Activated CD8-positive, alpha-beta memory T cell treated with anti-CD3 and anti-CD28 coated beads for 24 hours (primary cell): ENCODE measurements at regions not wholly inside any gene's neighbourhood (a gene's known extent, or its start where the extent isn't known, plus 50 kb on each side); places are given as distances from the start of the nearest gene placed in this dataset.

ENCODE experiments used
- DNase-seq: peaks from one replicate; pipeline ENCODE4 v3.0.0-alpha.2; 2020

DNA sequence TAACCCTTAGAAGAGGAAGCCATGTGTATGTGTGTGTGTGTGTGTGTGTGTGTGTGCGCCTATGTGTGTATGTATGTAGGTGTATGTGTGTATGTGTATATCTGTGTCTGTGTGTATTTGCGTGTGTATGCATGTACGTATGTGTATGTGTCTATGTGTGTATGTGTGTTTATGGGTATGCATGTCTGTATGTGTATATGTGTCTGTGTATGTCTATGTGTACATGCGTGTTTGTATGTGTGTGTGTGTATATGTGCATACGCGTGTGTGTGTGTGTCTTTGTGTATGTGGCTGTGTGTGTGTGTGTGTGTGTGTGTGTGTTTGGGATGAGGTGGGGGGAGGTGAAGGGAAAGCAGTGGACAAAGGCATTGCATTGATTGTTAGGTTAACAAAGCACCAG, 380.2 kb downstream of the HRH4 start:
- DNase-seq: no peak

- DNase-seq: no peak
These were observed 381.1 kb downstream of the HRH4 start for GRCh38 chr18:24841536-24841935.

DNA sequence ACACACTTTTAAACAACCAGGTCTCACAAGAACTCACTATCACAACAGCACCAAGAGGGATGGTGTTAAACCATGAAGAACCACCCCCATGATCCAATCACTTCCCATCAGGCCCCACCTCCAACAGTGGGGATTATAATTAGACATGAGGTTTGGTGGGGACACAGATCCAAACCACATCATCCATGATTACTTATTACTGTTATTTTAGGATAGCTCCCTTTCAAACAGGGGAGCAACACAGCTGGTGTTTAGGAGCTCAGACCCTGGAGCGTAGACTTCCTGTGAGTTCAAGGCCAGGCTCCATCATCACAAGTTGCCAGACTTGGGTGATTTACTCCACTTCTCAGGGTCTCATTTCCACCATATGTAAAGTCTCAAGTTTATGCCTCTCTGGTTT, 382.7 kb downstream of the HRH4 start:
- DNase-seq: no peak

- no peak for DNase-seq
These were observed 385.7 kb downstream of the HRH4 start for GRCh38 chr18:24846138-24846537.

DNA sequence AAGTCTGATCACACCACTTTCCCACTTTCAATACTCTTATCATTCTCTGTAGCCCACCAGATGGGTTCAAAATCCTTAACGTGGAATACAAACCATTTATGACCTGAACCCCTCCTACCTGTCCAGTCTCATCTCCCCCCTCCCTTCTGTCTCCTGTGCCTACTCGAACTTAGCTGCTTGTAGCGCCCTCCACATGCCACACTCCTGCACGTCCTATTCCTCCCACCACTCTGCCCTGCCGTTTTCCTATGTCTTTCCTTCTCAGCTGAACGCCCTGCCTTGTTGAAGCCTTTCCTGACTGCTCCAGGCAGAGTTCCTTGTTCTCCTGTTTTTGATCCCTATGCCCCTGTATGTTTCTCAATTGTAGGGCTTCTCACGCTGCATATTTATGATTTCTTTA, 390.1 kb downstream of the HRH4 start:
- no peak for DNase-seq

DNA sequence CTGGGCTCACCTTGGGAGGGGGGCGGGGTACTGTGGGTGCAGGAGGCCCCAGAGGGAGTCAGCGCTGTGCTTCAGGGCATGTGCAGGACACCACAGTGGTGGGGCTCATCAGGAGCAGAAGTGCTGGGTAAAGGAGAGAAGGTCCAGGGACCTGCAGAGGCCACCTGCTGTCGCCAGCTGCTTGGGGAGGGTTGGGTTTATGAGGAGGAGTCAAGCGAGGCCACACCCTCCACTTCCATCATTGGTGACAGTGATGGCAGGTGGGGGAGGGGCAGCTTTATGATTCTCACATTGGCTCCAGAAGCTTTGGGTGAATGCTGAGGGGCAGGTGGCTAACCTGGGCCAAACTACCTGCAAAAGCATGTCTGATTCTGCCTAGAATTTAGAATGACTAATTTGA, 392.6 kb downstream of the HRH4 start:
- no peak for DNase-seq

DNA sequence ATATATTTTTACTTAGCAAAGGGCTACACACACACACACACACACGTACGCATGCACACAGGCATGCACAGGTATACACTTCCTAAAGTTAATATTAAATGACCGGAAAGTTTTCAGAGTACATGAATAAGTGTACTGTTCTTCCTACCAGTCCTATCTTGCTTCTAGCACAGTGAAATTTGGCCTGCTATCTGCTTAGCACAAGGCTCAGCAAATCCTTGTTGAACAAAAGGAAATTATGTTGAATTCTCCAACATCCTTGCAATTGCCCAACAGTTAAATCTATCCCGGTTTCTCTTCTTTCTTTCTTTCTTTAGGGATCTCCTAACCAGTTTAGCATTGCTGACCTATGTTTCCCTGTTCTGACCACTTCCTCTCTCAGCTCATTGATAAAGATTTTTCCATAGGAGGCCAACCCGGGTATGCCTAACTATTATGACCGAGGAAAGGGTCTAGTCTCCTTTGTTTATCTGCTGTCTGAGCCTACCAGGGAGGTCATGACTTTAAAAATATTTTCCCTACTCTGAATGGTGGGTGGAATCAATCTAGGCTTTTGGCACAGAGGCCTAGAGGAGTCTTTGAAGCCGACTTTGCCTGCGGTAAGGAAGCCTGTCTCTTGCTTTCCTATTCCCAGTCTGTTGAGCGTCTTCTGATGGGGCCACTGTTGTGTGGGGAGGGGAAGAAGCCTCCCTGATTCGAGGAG, 400.7 kb downstream of the HRH4 start:
- DNase-seq: no peak

DNA sequence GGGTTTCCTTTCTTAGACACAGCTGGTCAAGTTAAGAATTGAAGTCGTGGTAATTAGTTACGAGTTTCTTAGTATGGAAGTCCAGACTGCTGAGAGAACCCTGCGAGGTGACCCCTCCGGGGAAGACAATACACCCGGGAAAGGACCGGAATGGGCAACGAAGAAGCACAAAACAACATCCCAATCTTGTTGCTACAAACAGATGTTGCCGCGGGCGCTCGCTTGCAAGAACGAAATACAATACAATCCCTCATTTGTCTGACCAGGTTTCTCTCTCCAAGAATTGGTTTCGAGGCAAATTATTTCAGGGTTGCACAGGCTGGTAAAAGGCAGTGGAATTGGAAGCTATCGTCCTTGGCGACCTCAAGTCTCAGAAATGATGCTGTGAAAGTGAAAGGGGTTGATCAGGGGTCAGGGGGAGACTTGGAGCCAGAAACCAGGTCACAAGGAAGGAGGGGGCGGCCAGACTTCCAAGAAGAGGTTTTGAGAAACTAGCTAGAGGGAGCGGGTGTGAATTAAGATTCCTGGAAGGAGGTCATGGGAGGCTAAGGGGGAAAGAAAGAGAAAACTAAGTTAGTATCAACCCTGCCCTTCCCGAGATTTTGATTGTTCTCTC, 401.9 kb downstream of the HRH4 start:
- DNase-seq: no peak

- DNase-seq: no peak
These were observed 407.9 kb downstream of the HRH4 start for GRCh38 chr18:24868311-24868710.

DNA sequence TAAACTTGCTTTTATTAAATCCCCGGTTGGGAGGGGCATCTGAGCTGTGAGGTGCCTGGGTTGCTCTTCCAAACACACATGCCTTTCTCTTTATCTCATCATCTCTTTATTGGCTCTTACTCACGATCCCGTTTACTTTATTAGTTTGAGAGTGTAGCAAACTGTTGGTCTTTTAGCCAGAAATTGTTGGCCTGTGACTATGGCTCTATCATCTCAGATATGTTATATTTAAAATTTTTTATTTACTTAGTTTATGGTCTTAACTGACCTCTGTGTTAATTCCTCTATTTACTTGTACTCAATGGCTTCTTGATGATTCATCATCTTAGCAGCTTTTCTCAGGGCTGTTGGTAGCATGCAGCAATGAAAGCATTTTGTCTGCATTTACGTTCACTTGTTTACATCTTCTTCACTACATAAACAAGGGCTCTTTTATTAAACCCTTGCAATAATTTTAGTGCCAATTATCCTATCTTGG, 408.4 kb downstream of the HRH4 start:
- no peak for DNase-seq

DNA sequence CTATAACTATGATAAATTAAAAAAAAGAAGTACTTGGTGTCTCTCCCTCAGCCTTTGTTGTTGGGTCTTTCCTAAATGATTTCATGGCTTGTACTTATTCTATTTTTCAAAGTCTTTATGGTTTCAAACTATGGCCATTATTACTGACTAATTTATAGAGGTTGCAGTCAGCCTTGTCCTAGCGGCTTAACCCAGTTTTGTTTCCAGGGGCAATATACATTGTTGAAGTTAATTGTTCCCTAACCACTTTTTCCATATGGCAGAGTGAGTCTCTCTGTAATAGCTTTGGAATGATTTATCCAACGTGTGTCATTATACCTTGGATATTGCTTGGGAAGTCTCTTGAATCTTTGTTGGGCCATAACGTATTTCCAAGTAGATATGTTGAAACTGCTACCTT, 408.8 kb downstream of the HRH4 start:
- no peak for DNase-seq

DNA sequence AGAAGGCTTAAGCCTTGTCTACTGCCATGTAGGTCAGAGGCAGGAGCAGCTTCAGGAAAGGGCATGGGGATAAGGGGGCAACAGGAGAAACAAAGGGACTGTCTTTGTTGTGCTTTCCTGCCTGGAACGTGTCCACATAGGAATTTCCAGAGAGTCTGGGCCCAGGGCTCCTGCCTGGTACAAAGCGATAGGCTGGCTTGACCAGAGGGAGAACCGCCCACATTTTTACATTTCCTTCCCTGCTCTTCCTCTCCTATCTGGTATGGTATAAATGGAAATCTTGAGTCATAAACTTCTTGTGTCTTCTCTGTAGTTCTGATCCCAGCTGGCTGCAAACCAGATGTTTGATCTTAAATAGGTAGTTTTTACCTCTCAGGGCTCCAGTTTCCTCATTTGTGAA, 414.8 kb downstream of the HRH4 start:
- DNase-seq: no peak

DNA sequence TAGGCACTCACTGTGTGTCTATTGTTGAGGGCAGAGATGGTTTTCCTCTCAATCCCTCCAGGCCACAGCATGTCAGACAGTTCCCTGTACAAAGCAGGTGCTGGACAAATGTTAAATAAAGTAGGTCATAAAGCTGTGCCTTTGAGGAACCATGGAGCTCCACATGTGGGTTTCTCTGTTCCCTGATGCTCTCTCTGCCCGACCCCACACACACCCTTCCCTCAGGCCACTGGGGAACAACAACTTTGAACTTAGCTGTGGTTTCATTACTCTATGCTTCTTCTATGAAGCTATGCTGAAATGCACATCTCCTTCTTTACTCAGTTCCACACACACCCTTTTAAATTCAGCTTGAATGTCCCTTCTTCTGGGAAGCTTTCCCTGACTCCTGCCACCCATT, 415.3 kb downstream of the HRH4 start:
- DNase-seq: no peak

DNA sequence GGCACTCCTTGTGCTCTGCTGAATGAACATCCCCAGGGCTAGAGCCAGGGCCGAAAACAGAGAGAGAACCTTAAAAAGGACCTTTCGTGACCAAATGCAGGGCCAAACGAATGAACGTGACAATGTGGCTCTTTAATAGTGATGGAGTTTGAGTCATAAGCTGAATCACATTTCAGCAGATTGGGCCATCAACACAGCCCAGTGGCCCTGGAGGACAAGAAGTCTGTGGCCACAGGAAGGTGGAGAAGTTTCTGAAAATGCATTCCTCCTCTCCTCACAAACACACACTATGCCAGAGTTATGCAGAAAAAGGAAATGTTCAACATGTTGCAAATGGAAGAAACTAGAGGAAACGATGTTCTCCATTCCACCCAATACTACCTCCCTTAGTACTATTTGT, 415.8 kb downstream of the HRH4 start:
- DNase-seq: no peak

- no peak for DNase-seq
These were observed 416.6 kb downstream of the HRH4 start for GRCh38 chr18:24877066-24877465.

DNA sequence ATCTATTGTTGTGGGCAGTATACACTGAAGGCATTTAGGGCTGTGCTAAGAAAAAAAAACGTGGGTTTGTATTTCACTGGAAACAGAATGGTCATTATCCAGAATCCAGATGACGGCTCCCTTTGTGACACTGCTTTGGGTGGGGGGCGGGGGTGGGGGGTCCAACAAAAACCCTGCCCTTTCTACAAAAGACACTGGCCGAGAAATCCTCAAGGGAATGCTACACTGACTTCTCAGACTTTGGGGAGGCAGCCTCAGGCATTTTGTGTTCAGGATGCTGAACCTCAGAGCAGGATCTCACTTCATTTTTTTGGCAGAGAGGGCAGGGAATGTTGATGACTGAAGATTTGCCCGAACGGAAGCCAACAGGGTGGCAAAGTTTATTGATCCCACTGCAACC, 417.1 kb downstream of the HRH4 start:
- no peak for DNase-seq

DNA sequence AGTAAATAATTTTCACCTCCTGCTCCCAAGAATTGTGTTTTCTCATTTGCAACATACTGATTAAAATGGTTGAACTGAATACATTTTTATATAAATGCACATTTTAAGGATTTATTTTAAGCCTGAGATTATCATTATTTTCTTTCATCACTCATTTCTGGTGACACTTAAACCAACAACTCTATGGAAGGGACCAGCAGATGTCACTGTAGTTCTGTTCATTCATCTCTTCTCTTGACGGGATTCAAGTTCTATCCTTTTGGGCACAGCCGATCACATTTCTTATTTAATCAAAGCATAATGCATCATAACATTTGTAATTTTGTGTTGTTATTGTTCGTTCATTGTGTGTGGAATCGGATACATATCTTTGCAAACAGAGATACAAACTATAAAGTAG, 417.9 kb downstream of the HRH4 start:
- no peak for DNase-seq

DNA sequence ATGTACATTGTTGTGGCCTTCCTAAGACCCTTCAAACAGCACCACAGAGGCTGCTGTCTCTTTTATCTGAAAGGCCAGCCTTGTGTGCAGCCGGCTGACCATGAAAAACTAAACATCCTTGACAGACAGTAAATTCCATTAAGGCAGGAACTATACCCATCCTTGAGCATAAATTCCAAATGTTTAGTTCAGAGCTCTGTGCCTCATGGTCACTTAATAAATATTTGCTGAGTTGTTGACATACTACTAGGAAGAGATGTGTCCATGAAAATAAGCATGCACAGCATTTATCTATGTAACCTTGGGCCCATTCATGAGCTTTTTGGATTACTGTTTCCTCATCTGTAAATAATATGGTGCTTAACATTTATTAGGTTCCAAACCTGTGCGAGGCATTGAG, 424.8 kb downstream of the HRH4 start:
- no peak for DNase-seq

DNA sequence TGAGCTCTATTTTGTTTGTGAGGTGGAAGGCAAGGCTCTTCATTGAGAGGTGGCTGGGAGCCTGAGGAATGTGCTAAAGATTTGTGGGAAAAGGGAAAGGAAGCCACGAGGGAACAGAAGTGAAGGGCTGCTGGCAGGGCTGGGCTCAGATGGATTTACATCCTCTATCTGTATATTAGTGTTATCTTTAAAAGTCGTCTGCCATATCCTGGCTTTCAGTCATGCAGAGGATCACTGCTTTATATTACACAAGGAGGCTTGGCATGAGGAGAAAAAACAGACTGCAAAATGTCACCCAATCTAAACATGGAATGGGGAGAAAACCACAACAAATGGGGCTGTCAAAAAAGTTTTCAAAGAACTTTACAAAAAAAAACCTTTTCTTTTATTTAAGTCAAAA, 434.4 kb downstream of the HRH4 start:
- DNase-seq: no peak

DNA sequence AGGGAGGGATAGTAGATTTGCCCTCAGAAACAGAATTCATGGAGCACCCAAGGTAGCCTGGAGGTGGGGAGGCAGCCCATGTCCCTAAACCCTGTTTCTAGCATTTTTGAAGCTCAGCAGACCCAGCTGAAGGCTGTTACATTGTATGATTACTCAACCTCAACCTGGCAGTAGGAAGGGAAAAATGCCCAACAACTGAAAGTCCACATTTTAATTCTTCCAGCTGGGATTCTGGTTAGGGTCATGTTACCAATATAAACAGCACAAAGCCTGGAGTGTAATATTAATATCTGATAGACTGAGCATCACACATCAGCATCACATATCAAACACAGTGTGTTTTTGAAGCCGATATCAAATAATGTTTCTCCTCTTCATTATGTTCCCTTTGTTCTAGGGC, 437.0 kb downstream of the HRH4 start:
- no peak for DNase-seq

DNA sequence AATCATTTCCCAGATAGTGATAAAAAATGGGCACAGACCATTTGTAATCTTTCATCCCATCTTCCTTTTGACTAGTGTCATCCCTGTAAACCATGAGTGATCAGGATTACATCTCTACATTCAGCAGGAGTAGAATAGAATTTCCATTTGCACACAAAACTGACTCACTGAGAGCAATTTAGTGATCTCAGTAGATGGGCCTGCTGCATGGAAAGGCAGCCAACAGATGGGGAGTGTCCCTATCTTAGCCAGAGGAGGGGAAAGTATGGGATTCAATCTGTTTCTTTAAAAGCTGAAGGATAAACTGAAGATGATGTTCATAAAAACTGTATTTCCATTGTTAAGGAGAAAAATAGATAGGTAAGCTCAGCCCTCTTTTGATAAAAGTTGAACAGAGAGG, 441.7 kb downstream of the ZNF521 start:
- no peak for DNase-seq

DNA sequence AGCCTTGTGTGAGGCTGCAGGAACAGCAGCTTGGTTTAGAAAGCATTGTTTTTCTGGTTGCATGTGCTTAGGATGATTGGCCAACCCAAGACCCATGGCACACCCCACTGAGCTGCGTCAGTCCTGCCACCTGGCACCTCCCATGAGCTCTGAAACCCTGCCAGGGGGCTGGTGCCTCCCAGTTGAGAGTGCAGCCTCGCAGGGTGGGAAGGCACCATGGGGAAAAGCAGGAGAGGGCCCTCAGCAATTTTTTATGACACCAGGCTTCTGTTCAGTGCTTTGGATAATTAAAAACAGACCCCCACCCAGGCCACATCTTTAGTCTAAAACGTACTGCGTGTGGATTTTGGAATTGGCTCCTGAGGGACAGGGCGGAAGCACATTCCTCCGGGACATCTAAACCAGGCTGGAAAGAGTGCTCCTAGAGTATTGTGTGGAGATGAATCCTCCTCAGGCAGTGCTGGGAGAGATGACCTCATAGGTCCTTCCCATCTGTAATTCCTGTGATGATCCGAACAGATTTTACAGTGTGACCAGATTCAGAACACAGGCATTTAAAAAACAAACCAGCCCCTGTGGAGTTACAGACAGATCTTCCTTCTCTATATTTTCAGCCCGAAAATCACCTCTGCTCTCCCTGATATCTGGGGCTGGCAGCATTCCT, 438.3 kb downstream of the ZNF521 start:
- no peak for DNase-seq

DNA sequence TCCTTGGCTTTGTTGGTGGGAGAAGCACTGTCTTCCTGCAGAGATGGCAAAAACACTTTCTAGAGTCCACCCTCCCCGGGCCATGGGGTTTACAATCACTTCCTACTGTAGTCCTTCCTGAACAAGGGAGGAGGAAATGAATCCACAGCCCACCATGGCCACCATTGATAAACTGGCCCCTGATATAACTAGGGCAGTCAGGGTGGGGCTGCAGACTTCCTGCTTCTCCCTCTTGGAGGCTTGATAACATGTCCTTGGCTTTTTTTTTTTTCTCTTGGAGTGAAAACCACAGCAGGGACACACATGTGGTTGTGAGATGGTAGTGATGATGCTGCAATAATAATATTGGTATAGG, 437.8 kb downstream of the ZNF521 start:
- DNase-seq: no peak

DNA sequence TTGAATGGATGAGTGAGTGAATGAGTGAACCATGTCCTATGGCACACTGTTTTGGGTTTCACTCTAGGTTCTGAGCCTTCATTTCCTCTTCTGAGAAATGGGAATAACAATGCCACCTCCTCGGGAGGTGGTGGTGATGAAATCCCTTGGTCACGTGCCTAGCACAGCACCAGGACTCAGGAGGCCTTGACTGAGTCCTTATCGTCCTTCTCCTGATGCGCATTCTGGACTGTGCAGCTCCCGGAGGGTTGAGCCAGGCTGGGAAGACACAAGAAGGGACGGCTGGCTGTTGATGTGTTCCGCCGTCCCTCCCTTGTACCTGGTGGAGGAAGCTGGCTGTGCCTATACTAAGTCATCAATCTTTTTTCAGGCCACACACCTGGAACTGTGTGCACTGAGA, 437.3 kb downstream of the ZNF521 start:
- no peak for DNase-seq

GRCh38 chr18:24915547-24915946, 436.4 kb downstream of the ZNF521 start:
- no peak for DNase-seq
